Mesenteric fat pad (tissue), 1 donor: ENCODE measurements at regions not wholly inside any gene's neighbourhood (a gene's known extent, or its start where the extent isn't known, plus 50 kb on each side); places are given as distances from the start of the nearest gene placed in this dataset.
"Not testable (repeated sequence)": the region's sequence is repeated elsewhere in the genome, so short reads cannot be mapped to it uniquely, and the experiment has no call there.

Source experiments
- DNase-seq: peaks from one replicate; pipeline ENCODE4 v3.0.0-alpha.2; 2020; ENCODE audit warnings: low spot score
- donor health status: DM: yes; HTN: yes; CAD: no.

- no peak for DNase-seq
These were observed 434.1 kb downstream of the DTWD2 start for GRCh38 chr5:118554241-118554640.

GRCh38 chr5:118553662-118554061, 434.7 kb downstream of the DTWD2 start:
- DNase-seq, result no peak

- DNase-seq, result no peak
These were observed 435.5 kb downstream of the DTWD2 start for GRCh38 chr5:118552731-118553360.

GRCh38 chr5:118552146-118552545, 436.2 kb downstream of the DTWD2 start:
- DNase-seq, result no peak

- DNase-seq, result no peak
These were observed 436.6 kb downstream of the DTWD2 start for GRCh38 chr5:118551716-118552115.

GRCh38 chr5:118551031-118551430, 437.3 kb downstream of the DTWD2 start:
- no peak for DNase-seq

- no peak for DNase-seq
These were observed 439.3 kb downstream of the DTWD2 start for GRCh38 chr5:118548761-118549720.

- DNase-seq, result no peak
These were observed 442.9 kb downstream of the DTWD2 start for GRCh38 chr5:118545470-118545869.

- DNase-seq, result no peak
These were observed 443.4 kb downstream of the DTWD2 start for GRCh38 chr5:118544887-118545449.

GRCh38 chr5:118533923-118534322, 454.4 kb downstream of the DTWD2 start:
- DNase-seq, result no peak

- no peak for DNase-seq
These were observed 455.2 kb downstream of the DTWD2 start for GRCh38 chr5:118533156-118533555.

- DNase-seq, result no peak
These were observed 457.1 kb downstream of the DTWD2 start for GRCh38 chr5:118531276-118531675.

GRCh38 chr5:118529361-118530144, 458.8 kb downstream of the DTWD2 start:
- no peak for DNase-seq

- no peak for DNase-seq
These were observed 465.7 kb downstream of the DTWD2 start for GRCh38 chr5:118522626-118523025.

GRCh38 chr5:118520771-118521415, 467.5 kb downstream of the DTWD2 start:
- DNase-seq, result no peak

- DNase-seq, result no peak
These were observed 468.9 kb downstream of the DTWD2 start for GRCh38 chr5:118519466-118519865.

- no peak for DNase-seq
These were observed 469.6 kb downstream of the DTWD2 start for GRCh38 chr5:118518720-118519119.

GRCh38 chr5:118511846-118512245, 476.5 kb downstream of the DTWD2 start:
- DNase-seq, result no peak

- DNase-seq, result no peak
These were observed 482.0 kb downstream of the DTWD2 start for GRCh38 chr5:118506217-118506852.

- DNase-seq, result not testable (repeated sequence)
These were observed 486.1 kb downstream of the DTWD2 start for GRCh38 chr5:118502232-118502631.
